Activated naive CD8-positive, alpha-beta T cell treated with anti-CD3 and anti-CD28 coated beads, Interleukin-2, amount 50 U/mL, for 24 hours (primary cell): ENCODE measurements at regions not wholly inside any gene's neighbourhood (a gene's known extent, or its start where the extent isn't known, plus 50 kb on each side); places are given as distances from the start of the nearest gene placed in this dataset.

Experiments
- ATAC-seq: fragments of 150-1000 bp; cut with Tn5 transposase; one replicate; pipeline ENCODE4 v1.10.0; 2021
- DNase-seq: peaks from one replicate; pipeline ENCODE4 v3.0.0; 2021
- H3K27ac Mint-ChIP-seq: one replicate; pipeline ENCODE4 v1.8.0; 2021; ENCODE audit warnings: mild to moderate bottlenecking, mixed read lengths
- H3K27me3 Mint-ChIP-seq: one replicate; pipeline ENCODE4 v1.8.0; 2021; ENCODE audit warnings: mixed read lengths
- H3K36me3 Mint-ChIP-seq: one replicate; pipeline ENCODE4 v1.8.0; 2021; ENCODE audit warnings: low read depth, mixed read lengths
- H3K4me1 Mint-ChIP-seq: one replicate; pipeline ENCODE4 v1.8.0; 2021; ENCODE audit warnings: mixed read lengths
- H3K4me3 Mint-ChIP-seq: one replicate; pipeline ENCODE4 v1.8.0; 2021; ENCODE audit warnings: mild to moderate bottlenecking, moderate library complexity, mixed read lengths
- H3K9me3 Mint-ChIP-seq: one replicate; pipeline ENCODE4 v1.8.0; 2021; ENCODE audit warnings: mixed read lengths

DNA sequence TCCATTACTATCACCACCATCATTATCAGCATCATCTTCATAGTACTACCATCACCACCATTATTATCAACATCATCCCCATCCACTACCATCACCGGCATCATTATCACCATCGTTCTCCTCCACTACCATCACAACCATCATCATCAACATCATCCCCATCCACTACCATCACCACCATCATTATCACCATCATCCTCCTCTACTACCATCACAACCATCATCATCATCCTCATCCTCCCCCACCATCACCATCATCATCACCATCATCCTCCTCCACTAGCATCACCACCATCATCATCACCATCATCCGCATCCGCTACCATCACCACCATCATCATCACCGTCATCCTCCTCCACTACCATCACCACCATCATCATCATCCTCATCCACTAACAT is 639.8 kb upstream of the RBFOX1 start:
- no peak overlapping the region for H3K27ac Mint-ChIP-seq
- no peaks in the 10 kb centered on the region for H3K4me1 Mint-ChIP-seq
- no peaks in the 10 kb centered on the region for H3K36me3 Mint-ChIP-seq
- ATAC-seq (no peak), DNase-seq (no peak)
- H3K9me3 Mint-ChIP-seq = peaks cover 6% of the 10 kb centered on the region
- no peaks in the 10 kb centered on the region for H3K27me3 Mint-ChIP-seq
- no peak overlapping the region for H3K4me3 Mint-ChIP-seq

DNA sequence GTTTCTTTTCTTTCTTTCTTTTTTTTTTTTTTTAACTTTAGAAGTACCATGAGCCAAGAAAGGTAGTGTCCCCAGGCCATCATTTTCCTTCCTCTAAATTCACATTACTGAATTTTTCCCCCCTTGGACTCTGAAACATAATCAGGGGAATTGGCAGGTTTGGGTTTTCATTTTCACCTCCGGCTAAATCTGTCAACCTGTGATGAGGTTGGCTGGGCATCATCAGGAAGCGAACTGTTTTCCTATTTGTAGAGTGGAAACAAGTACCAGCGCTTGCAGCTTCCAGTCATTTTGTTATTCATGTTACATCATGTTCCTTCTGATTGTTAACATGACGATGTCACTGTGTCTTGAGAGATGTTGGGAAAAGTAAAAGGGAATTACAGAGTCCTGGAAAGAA is 641.9 kb upstream of the RBFOX1 start:
- ATAC-seq (no peak), DNase-seq (no peak)
- Mint-ChIP-seq H3K27me3 (no peaks in the 10 kb centered on the region), H3K9me3 (peaks cover 14% of the 10 kb centered on the region), H3K4me3 (no peak overlapping the region), H3K4me1 (no peaks in the 10 kb centered on the region), H3K36me3 (no peaks in the 10 kb centered on the region), H3K27ac (no peak overlapping the region)

GRCh38 chr16:6689643-6690042 is 643.0 kb upstream of the RBFOX1 start:
- Mint-ChIP-seq H3K4me1 (no peaks in the 10 kb centered on the region), H3K4me3 (no peak overlapping the region), H3K27me3 (no peaks in the 10 kb centered on the region), H3K36me3 (no peaks in the 10 kb centered on the region), H3K27ac (no peak overlapping the region), H3K9me3 (peaks cover 14% of the 10 kb centered on the region)
- ATAC-seq (no peak), DNase-seq (no peak)

DNA sequence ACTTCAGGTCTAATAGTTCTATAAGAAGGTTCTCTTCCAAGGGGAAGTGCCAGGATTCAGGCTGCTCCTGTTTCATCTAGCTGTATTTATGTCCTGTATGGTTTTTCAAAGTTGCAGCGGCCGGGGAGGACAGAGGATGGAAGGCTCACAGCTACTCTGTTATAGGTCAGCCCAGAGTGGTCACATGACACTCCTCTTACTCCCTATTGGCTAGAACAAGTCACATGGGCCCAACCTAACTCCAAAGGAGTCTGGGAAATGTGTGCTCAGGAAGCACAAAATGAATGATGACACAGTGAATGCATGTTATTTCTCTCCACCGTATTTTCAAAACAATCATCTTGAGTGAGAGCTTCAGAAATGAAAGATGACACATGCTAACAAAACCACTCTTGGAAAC is 645.1 kb upstream of the RBFOX1 start:
- ATAC-seq (no peak), DNase-seq (no peak)
- H3K4me1 Mint-ChIP-seq = no peaks in the 10 kb centered on the region
- no peaks in the 10 kb centered on the region for H3K27me3 Mint-ChIP-seq
- H3K9me3 Mint-ChIP-seq = peaks cover 14% of the 10 kb centered on the region
- H3K27ac Mint-ChIP-seq = no peak overlapping the region
- no peaks in the 10 kb centered on the region for H3K36me3 Mint-ChIP-seq
- H3K4me3 Mint-ChIP-seq = no peak overlapping the region

DNA sequence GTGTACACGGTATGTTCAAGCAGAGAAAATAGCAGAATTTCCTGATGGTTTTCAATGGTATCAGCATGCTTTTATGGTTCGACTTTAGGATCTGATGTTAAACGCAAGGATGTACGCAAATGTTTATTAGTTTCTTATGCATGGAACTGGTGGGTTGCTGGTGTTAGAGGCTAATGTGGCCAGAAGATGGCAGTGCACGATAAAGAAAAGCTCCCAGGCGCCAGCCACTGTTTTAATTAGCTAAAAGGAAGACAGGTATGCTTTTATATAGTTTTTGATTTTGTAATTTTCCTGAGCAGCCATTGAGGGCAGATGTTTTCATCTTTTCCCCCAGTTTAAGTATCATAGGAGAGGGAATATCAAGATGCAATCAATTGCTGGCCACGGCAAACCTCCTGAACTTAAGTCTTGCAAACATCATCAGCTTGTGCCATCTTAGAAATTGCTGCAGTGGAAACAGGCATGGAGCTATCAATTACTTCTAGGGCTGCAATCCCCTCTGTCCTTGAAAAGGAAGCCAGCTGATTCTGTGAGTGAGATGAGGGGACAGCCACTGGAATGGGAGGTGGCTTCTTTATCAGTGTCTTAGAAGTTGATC is 648.5 kb upstream of the RBFOX1 start:
- H3K4me3 Mint-ChIP-seq = no peak overlapping the region
- no peaks in the 10 kb centered on the region for H3K27me3 Mint-ChIP-seq
- no peak for ATAC-seq
- H3K9me3 Mint-ChIP-seq = peaks cover 14% of the 10 kb centered on the region
- H3K36me3 Mint-ChIP-seq = no peaks in the 10 kb centered on the region
- DNase-seq = peak; percentile 2
- no peaks in the 10 kb centered on the region for H3K4me1 Mint-ChIP-seq
- no peak overlapping the region for H3K27ac Mint-ChIP-seq

DNA sequence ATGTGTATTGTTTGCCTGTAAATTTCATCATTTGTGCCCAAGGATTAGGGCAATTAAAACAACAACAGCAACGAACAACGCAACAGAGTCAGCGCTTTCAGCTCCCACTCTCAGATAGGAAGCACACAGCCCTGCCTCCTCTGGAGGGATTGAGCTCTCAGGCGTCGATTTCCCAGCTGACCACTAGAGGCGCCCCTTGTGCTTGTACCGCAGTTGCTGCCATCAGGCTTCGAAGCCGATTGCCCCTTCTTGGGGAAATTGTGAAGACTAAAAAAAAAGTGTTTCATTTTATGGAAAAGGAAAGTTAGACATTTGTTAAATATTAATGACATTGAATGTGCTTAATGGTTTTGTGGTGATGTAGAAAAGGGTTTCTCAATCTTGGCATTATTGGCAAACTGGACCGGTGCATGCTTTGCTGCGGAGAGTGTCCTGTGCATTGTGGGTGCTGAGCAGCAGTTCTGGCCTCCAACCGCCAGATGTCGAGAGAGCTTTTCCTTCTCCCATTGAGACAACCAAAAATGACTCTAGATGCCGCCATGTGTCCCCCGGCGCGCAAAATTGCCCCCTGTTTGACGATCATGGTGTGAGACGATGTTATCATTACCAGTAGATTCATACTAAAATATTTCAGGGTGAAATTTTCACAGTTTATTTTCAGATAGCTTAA is 650.4 kb upstream of the RBFOX1 start:
- peaks cover 5% of the 10 kb centered on the region for H3K9me3 Mint-ChIP-seq
- DNase-seq = peak; percentile 23
- H3K36me3 Mint-ChIP-seq = no peaks in the 10 kb centered on the region
- no peaks in the 10 kb centered on the region for H3K4me1 Mint-ChIP-seq
- no peak overlapping the region for H3K27ac Mint-ChIP-seq
- H3K4me3 Mint-ChIP-seq = no peak overlapping the region
- no peak for ATAC-seq
- no peaks in the 10 kb centered on the region for H3K27me3 Mint-ChIP-seq

DNA sequence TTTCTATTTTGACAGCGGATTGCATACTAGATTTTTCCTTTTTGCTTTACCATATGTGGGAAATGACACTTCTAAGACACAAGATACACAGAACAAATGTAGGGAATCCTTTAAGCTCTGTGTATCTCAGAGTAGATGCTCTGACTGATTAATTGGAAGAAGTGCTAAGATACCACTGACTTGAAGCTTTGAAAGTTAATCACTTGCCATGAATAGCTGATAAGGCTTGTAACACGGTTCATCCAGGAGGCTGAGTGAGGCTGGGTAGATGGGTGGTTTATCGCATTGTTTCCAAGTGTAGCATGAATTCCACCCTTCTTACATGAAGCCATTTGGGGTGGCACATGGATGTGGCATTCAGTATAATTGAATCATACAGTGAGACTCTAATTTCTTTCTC is 654.1 kb upstream of the RBFOX1 start:
- Mint-ChIP-seq H3K4me3 (no peak overlapping the region), H3K27ac (no peak overlapping the region)
- DNase-seq = no peak

DNA sequence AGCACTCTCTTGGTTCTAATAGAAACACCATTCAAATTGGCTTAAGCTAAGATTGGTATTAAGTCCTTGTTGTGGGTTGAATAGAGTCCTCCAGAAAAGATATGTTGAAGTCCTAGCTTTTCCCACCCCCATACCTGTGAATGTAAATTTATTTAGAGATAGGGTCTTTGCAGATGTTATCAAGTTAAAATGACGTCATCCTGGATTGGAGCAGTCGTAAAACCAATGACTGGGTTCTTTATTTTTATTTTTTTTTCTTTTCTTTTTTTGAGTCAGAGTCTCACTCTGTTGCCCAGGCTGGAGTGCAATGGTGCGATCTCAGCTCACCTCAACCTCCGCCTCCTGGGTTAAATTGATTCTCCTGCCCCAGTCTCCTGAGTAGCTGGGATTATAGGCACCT is 658.6 kb upstream of the RBFOX1 start:
- Mint-ChIP-seq H3K36me3 (no peaks in the 10 kb centered on the region), H3K27ac (no peak overlapping the region), H3K4me3 (no peak overlapping the region), H3K9me3 (no peaks in the 10 kb centered on the region), H3K4me1 (no peaks in the 10 kb centered on the region), H3K27me3 (no peaks in the 10 kb centered on the region)
- DNase-seq (no peak), ATAC-seq (no peak)

More for the DNA sequence above, 654.1 kb upstream of the RBFOX1 start:
- Mint-ChIP-seq H3K36me3 (no peaks in the 10 kb centered on the region), H3K27me3 (no peaks in the 10 kb centered on the region), H3K9me3 (no peaks in the 10 kb centered on the region), H3K4me1 (no peaks in the 10 kb centered on the region)
- no peak for ATAC-seq

DNA sequence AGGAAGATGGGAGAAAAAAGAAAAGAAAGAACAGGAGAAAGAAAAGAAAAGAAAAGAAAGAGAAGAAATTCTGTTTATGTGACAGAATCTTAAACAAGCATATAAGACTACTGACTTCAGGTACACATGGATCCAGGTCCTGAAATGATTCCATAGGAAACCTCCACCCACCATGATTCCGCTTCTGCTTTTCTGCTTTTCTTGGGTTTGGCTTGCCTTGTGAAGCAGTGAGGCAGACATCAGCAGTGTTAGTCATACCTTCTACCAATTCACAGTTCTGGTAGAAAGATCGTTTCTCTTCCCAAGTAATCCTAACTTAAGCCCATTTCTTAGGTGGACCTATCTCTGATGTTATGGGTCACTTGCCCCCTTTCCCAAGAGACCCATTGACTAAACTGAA is 660.1 kb upstream of the RBFOX1 start:
- H3K27ac Mint-ChIP-seq = no peak overlapping the region
- H3K36me3 Mint-ChIP-seq = no peaks in the 10 kb centered on the region
- no peak overlapping the region for H3K4me3 Mint-ChIP-seq
- no peaks in the 10 kb centered on the region for H3K4me1 Mint-ChIP-seq
- no peaks in the 10 kb centered on the region for H3K27me3 Mint-ChIP-seq
- no peak for DNase-seq
- no peak for ATAC-seq
- no peaks in the 10 kb centered on the region for H3K9me3 Mint-ChIP-seq

DNA sequence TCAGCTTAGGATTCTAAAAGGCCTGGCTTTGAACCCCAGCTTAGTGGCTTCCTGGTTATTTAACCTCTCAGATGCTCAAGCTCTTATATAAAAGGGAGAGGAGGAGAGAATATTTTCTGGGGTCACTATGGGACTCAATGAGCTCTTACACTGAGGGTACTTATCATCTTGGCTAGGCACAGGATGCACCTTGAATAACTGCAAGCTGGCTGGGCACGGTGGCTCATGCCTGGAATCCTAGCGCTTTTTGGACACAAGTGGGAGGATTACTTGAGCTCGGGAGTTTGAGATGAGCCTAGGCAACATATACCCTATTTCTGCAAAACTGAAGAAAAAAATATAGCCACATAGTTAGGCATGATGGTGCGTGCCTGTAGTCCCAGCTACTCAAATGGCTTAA is 665.3 kb upstream of the RBFOX1 start:
- Mint-ChIP-seq H3K27ac (no peak overlapping the region), H3K4me1 (no peaks in the 10 kb centered on the region), H3K4me3 (no peak overlapping the region), H3K9me3 (no peaks in the 10 kb centered on the region), H3K36me3 (no peaks in the 10 kb centered on the region), H3K27me3 (no peaks in the 10 kb centered on the region)
- ATAC-seq (no peak), DNase-seq (no peak)

DNA sequence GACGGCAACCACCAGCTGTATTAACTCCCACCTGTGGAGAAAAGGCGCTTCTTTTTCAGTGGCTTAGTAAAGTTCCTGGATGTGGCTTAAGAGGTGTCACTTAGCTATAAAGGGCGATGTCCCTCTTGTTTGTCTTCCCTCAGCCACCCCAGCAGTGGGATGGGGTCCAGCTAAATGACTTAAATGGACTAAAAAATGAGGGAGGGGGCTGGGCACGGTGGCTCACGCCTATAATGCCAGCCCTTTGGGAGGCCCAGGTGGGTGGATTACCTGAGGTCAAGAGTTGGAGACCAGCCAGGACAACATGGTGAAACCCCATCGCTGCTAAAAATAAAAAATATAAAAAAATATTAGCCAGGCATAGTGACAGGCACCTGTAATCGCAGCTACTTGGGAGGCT is 667.5 kb upstream of the RBFOX1 start:
- Mint-ChIP-seq H3K27ac (no peak overlapping the region), H3K4me3 (no peak overlapping the region), H3K4me1 (no peaks in the 10 kb centered on the region), H3K36me3 (no peaks in the 10 kb centered on the region), H3K9me3 (peaks cover 6% of the 10 kb centered on the region), H3K27me3 (no peaks in the 10 kb centered on the region)
- no peak for ATAC-seq
- DNase-seq = no peak

GRCh38 chr16:6663668-6664067 is 669.0 kb upstream of the RBFOX1 start:
- DNase-seq = no peak
- Mint-ChIP-seq H3K27me3 (peaks cover 2% of the 10 kb centered on the region), H3K4me1 (no peaks in the 10 kb centered on the region), H3K36me3 (no peaks in the 10 kb centered on the region), H3K27ac (no peak overlapping the region), H3K4me3 (no peak overlapping the region), H3K9me3 (peaks cover 6% of the 10 kb centered on the region)
- no peak for ATAC-seq

- peaks cover 14% of the 10 kb centered on the region for H3K9me3 Mint-ChIP-seq
- DNase-seq = no peak
- H3K27ac Mint-ChIP-seq = no peak overlapping the region
- no peak for ATAC-seq
- H3K4me3 Mint-ChIP-seq = no peak overlapping the region
- H3K4me1 Mint-ChIP-seq = no peaks in the 10 kb centered on the region
- no peaks in the 10 kb centered on the region for H3K36me3 Mint-ChIP-seq
- H3K27me3 Mint-ChIP-seq = peaks cover 4% of the 10 kb centered on the region
Measured at GRCh38 chr16:6656760-6657159, 675.9 kb upstream of the RBFOX1 start.

DNA sequence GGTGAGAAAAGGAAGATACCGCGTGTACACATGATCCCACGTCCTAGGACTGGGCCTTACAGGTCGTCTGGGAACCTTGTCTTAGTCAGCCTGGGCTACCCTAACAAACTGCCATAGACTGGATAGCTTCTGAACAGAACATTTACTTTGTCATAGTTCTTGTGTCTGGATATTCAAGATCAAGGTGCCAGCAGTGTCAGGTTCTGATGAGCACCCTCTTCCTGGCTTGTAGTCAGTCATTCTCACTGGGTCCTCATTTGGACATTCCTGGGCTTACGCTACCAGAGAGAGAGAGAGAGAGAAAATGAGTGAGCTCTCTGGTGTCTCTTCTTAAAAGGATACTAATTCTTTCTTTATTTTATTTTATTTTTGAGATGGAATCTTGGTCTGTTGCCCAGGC is 685.8 kb upstream of the RBFOX1 start:
- H3K36me3 Mint-ChIP-seq = no peaks in the 10 kb centered on the region
- H3K9me3 Mint-ChIP-seq = no peaks in the 10 kb centered on the region
- H3K27ac Mint-ChIP-seq = no peak overlapping the region
- DNase-seq (no peak), ATAC-seq (no peak)
- peaks cover 8% of the 10 kb centered on the region for H3K27me3 Mint-ChIP-seq
- peaks cover 2% of the 10 kb centered on the region for H3K4me1 Mint-ChIP-seq
- H3K4me3 Mint-ChIP-seq = no peak overlapping the region

- DNase-seq = no peak
- ATAC-seq = no peak
- H3K4me3 Mint-ChIP-seq = no peak overlapping the region
- no peaks in the 10 kb centered on the region for H3K36me3 Mint-ChIP-seq
- peaks cover 2% of the 10 kb centered on the region for H3K4me1 Mint-ChIP-seq
- H3K27me3 Mint-ChIP-seq = peaks cover 10% of the 10 kb centered on the region
- no peaks in the 10 kb centered on the region for H3K9me3 Mint-ChIP-seq
- no peak overlapping the region for H3K27ac Mint-ChIP-seq
Measured at GRCh38 chr16:6645768-6646568, 686.7 kb upstream of the RBFOX1 start.
